Ascending aorta (tissue), 2 donors: ENCODE measurements at regions not wholly inside any gene's neighbourhood (a gene's known extent, or its start where the extent isn't known, plus 50 kb on each side); places are given as distances from the start of the nearest gene placed in this dataset.

Experiments used
- DNase-seq, 2 donors: peaks; one replicate each; pipeline ENCODE4 v3.0.0-alpha.2; 2019; ENCODE audit warnings: low spot score in 2 of 2
- H3K27ac ChIP-seq, 2 donors: fragments of 200-600 bp; sonication (generic); one replicate each; pipeline ENCODE4 v1.5.1; 2016 to 2017; ENCODE audit warnings: mild to moderate bottlenecking in 1 of 2
- H3K27me3 ChIP-seq: fragments of 200-600 bp; sonication (generic); one replicate; pipeline ENCODE4 v1.5.1; 2017
- H3K36me3 ChIP-seq, 2 donors: fragments of 200-600 bp; sonication (generic); one replicate each; pipeline ENCODE4 v1.5.1; 2016
- H3K4me1 ChIP-seq, 2 donors: fragments of 200-600 bp; sonication (generic); one replicate each; pipeline ENCODE4 v1.5.1; 2016 to 2017; ENCODE audit warnings: mild to moderate bottlenecking in 1 of 2
- H3K4me3 ChIP-seq, 2 donors: fragments of 200-600 bp; sonication (generic); one replicate each; pipeline ENCODE4 v1.5.1; 2016 to 2017; ENCODE audit warnings: mild to moderate bottlenecking in 1 of 2
- H3K9me3 ChIP-seq, 2 donors: fragments of 200-600 bp; sonication (generic); one replicate each; pipeline ENCODE4 v1.5.1; 2016
- CTCF ChIP-seq, 3 experiments: fragments of 200-600 bp in 2 of 3; fragments of 450-650 bp in 1 of 3; sonication (generic) in 2 of 3; IDR thresholded peaks; one replicate each; pipeline ENCODE4 v1.5.1; 2016 to 2019; ENCODE audit warnings: antibody characterized with exemption in 3 of 3, mild to moderate bottlenecking in 1 of 3, moderate library complexity in 1 of 3
- intact Hi-C: fragments of 100-400 bp; cut with DNase I; formaldehyde crosslinking; loops from one replicate; pipeline ENCODE4 v1.15.1; 2023

GRCh38 chr10:107232013-107232412 is 67.5 kb upstream of the SORCS1 start:
- intact Hi-C loops, result no loop called here
- no peaks in the 10 kb centered on the region for H3K9me3 ChIP-seq
- DNase-seq, result no peak
- TF ChIP-seq CTCF (IDR thresholded peaks at IDR 0.05), result no peak
- H3K27ac ChIP-seq, result no peak overlapping the region
- no peak overlapping the region for H3K4me3 ChIP-seq
- H3K36me3 ChIP-seq, result no peaks in the 10 kb centered on the region
- no peaks in the 10 kb centered on the region for H3K4me1 ChIP-seq
- H3K27me3 ChIP-seq, result no peaks in the 10 kb centered on the region

GRCh38 chr10:107230887-107231286 is 66.4 kb upstream of the SORCS1 start:
- Histone ChIP-seq H3K27ac (no peak overlapping the region), H3K27me3 (no peaks in the 10 kb centered on the region), H3K9me3 (no peaks in the 10 kb centered on the region), H3K4me1 (no peaks in the 10 kb centered on the region), H3K36me3 (no peaks in the 10 kb centered on the region), H3K4me3 (no peak overlapping the region)
- no peak for DNase-seq
- intact Hi-C loops, result no loop called here
- no peak for TF ChIP-seq CTCF (IDR thresholded peaks at IDR 0.05)

GRCh38 chr10:107215681-107216080 is 51.2 kb upstream of the SORCS1 start:
- Histone ChIP-seq H3K4me3 (no peak overlapping the region), H3K36me3 (no peaks in the 10 kb centered on the region), H3K27me3 (no peaks in the 10 kb centered on the region), H3K4me1 (no peaks in the 10 kb centered on the region), H3K27ac (no peak overlapping the region), H3K9me3 (no peaks in the 10 kb centered on the region)
- no peak for DNase-seq
- no peak for TF ChIP-seq CTCF (IDR thresholded peaks at IDR 0.05)
- intact Hi-C loops, result no loop called here
